ENCODE measurements at regions not wholly inside any gene's neighbourhood (a gene's known extent, or its start where the extent isn't known, plus 50 kb on each side); places are given as distances from the start of the nearest gene placed in this dataset.

DNA sequence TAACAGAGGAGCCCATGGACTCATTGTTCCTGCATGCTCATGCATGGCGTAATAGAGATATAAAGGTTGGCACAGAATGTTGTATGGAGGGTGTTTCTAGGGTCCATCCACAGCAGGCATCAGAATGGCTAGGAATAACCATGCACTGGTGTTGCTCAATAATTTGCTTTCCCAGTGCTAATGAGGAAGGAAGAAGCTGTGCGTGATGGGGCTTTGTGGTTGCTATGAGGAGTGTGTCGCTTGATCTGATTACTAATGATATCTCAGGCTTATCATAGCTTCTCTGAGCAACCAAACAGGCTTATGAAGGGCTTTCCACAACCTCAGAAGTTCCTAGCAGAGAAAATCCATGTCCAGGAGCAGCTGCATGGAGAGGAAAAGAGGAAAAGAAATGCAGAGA is 151.3 kb upstream of the TRPC7 start:
- H3K9me3 ChIP-seq: no peaks in the 10 kb centered on the region
- H3K4me1 ChIP-seq (replicated peaks): no peaks in the 10 kb centered on the region
- TF ChIP-seq POLR2A (IDR thresholded peaks at IDR 0.05) (no peak), POLR2AphosphoS5 (IDR thresholded peaks at IDR 0.05) (no peak)
- TF ChIP-seq, protein P1, sequence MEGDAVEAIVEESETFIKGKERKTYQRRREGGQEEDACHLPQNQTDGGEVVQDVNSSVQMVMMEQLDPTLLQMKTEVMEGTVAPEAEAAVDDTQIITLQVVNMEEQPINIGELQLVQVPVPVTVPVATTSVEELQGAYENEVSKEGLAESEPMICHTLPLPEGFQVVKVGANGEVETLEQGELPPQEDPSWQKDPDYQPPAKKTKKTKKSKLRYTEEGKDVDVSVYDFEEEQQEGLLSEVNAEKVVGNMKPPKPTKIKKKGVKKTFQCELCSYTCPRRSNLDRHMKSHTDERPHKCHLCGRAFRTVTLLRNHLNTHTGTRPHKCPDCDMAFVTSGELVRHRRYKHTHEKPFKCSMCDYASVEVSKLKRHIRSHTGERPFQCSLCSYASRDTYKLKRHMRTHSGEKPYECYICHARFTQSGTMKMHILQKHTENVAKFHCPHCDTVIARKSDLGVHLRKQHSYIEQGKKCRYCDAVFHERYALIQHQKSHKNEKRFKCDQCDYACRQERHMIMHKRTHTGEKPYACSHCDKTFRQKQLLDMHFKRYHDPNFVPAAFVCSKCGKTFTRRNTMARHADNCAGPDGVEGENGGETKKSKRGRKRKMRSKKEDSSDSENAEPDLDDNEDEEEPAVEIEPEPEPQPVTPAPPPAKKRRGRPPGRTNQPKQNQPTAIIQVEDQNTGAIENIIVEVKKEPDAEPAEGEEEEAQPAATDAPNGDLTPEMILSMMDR (IDR thresholded peaks at IDR 0.05): no peak
- intact Hi-C loops (cut with DNase I): no loop called here
- 80% methylated on average over 3 of the region's 3 CpGs for WGBS
- no peak overlapping the region for H3K4me3 ChIP-seq
- H3K27me3 ChIP-seq (replicated peaks; ENCODE audit: insufficient read depth): no peaks in the 10 kb centered on the region
- no peaks in the 10 kb centered on the region for H3K36me3 ChIP-seq
- no peak overlapping the region for H3K27ac ChIP-seq
- no peak for DNase-seq (ENCODE audit: low spot score)

DNA sequence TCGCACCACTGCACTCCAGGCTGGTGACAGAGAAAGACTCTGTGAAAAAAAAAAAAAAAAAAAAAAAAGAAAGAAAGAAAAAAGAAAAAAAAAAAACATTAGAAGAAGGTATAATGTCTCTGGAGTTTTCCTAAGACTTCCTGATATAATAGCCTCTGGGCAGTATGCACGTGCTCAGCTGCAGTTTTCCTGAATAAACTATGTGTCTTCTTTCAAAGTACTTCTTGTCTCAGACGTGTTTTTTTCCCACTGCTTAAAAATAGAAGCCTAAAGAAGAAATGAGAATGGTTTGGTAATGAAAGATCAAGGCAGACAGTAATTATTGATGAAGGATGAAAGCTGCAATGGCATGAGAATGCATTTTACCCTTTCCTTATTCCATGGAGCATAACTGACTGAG is 148.1 kb upstream of the TRPC7 start:
- Histone ChIP-seq H3K36me3 (no peaks in the 10 kb centered on the region), H3K9me3 (no peaks in the 10 kb centered on the region), H3K27me3 (replicated peaks; ENCODE audit: insufficient read depth) (no peaks in the 10 kb centered on the region), H3K4me3 (no peak overlapping the region), H3K4me1 (replicated peaks) (no peaks in the 10 kb centered on the region), H3K27ac (no peak overlapping the region)
- no peak for TF ChIP-seq POLR2AphosphoS5 (IDR thresholded peaks at IDR 0.05)
- DNase-seq (ENCODE audit: low spot score): no peak
- intact Hi-C loops (cut with DNase I): no loop called here
- 35% methylated on average over 3 of the region's 3 CpGs for WGBS

DNA sequence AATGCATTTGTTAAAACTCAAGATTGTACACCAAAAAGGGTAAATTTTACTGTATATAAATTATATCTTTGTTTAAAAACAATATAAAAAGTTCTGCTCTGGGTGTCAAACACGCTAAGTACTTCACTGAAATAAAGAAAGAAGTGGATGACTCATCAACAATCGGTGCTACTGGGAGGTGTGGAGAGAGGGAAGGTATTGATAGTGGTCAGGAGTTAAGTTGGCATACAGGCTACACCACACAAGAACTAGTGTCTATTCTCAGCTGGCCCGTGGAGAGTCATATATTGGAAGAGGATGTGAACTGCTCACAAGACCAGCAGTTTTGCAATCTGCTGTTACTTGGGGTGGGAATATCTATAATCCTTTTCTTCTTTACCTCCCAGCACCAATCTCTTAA is 145.7 kb upstream of the TRPC7 start:
- TF ChIP-seq POLR2AphosphoS5 (IDR thresholded peaks at IDR 0.05) (no peak), POLR2A (IDR thresholded peaks at IDR 0.05) (no peak)
- TF ChIP-seq, protein P1 (IDR thresholded peaks at IDR 0.05): no peak

DNA sequence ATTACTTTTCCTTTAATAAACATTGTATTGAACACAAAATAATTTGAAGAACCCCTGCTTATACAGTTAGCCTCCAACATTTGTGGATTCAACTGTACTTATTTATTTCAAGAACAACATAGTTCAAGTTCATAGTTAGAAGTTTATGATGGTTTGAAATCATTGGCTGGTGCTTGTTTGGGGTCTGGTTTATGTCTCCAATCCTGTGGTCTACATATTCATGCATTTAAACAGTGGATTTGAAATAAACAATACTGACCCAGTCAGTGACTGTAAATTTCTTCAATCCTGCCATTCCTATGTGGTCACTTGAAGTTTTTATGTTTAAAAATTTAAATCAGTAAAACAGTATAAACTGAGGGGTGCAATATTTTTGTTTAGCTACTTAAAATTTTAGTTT is 145.1 kb upstream of the TRPC7 start:
- Histone ChIP-seq H3K27me3 (replicated peaks; ENCODE audit: insufficient read depth) (no peaks in the 10 kb centered on the region), H3K4me3 (no peak overlapping the region), H3K4me1 (replicated peaks) (no peaks in the 10 kb centered on the region), H3K36me3 (no peaks in the 10 kb centered on the region), H3K9me3 (no peaks in the 10 kb centered on the region), H3K27ac (no peak overlapping the region)
- no peak for DNase-seq (ENCODE audit: low spot score)
- intact Hi-C loops (cut with DNase I): no loop called here
- TF ChIP-seq POLR2AphosphoS5 (IDR thresholded peaks at IDR 0.05): no peak
- TF ChIP-seq POLR2A (IDR thresholded peaks at IDR 0.05): no peak
- TF ChIP-seq, protein P1 (IDR thresholded peaks at IDR 0.05): no peak

More for the DNA sequence above, 145.7 kb upstream of the TRPC7 start:
- H3K4me3 ChIP-seq: no peak overlapping the region
- intact Hi-C loops (cut with DNase I): no loop called here
- no peak for DNase-seq (ENCODE audit: low spot score)
- no peak overlapping the region for H3K27ac ChIP-seq
- H3K9me3 ChIP-seq: no peaks in the 10 kb centered on the region
- no peaks in the 10 kb centered on the region for H3K4me1 ChIP-seq (replicated peaks)
- 35% methylated on average over 3 of the region's 3 CpGs for WGBS
- no peaks in the 10 kb centered on the region for H3K27me3 ChIP-seq (replicated peaks; ENCODE audit: insufficient read depth)
- H3K36me3 ChIP-seq: no peaks in the 10 kb centered on the region

DNA sequence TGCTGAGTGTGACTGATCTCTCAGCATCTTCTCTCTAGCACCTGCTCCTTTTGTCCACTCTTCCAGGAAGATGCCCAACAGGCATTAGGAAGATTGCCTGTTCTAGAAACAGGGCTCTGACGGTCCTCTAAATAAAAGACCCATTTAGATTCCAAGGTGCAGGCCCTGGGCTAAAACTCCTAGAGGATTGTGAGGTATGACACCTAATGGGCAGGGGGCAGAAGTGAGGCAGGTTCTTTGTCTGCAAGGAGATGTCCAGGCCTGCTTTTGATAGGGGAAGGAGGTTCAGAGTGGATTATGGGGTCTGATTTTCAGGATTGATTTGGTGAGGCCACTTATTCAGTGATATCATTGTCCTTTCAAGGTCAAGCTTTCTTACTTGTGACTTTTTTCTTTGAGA is 140.8 kb upstream of the TRPC7 start:
- Histone ChIP-seq H3K27ac (no peak overlapping the region), H3K9me3 (no peaks in the 10 kb centered on the region), H3K4me3 (no peak overlapping the region), H3K36me3 (no peaks in the 10 kb centered on the region), H3K4me1 (replicated peaks) (no peaks in the 10 kb centered on the region), H3K27me3 (replicated peaks; ENCODE audit: insufficient read depth) (no peaks in the 10 kb centered on the region)
- intact Hi-C loops (cut with DNase I): no loop called here
- no peak for DNase-seq (ENCODE audit: low spot score)
- WGBS: 17% methylated on average over 1 of the region's 1 CpG
- no peak for TF ChIP-seq POLR2AphosphoS5 (IDR thresholded peaks at IDR 0.05)
- no peak for TF ChIP-seq POLR2A (IDR thresholded peaks at IDR 0.05)
- TF ChIP-seq, protein P1 (IDR thresholded peaks at IDR 0.05): no peak

Data from prostate gland (tissue), 2 donors.